GM23338 (cell line): ENCODE measurements at regions not wholly inside any gene's neighbourhood (a gene's known extent, or its start where the extent isn't known, plus 50 kb on each side); places are given as distances from the start of the nearest gene placed in this dataset.

Source experiments
- CREB1 ChIP-seq: fragments of 250-450 bp; sonication (Bioruptor Pico); IDR thresholded peaks from 2 replicates; pipeline ENCODE4 v1.5.0; 2020; ENCODE audit warnings: low read depth, mild to moderate bottlenecking, moderate library complexity
- CTCF ChIP-seq, 2 experiments: fragments of 200-600 bp in 1 of 2; sonication (generic) in 1 of 2; conservative IDR thresholded peaks; 2 replicates each; pipeline versions ENCODE4 v1.5.1 to v1.6.1; 2016 to 2017; ENCODE audit warnings: antibody characterized with exemption in 2 of 2, low read depth in 2 of 2, mild to moderate bottlenecking in 2 of 2, moderate library complexity in 1 of 2
- ETS1 ChIP-seq: IDR thresholded peaks from 2 replicates; pipeline ENCODE4 v1.6.1; 2016; ENCODE audit warnings: antibody characterized with exemption
- EZH2 ChIP-seq: fragments of 200-600 bp; sonication (generic); IDR thresholded peaks from one replicate; pipeline ENCODE4 v1.8.0; 2017; ENCODE audit warnings: antibody characterized with exemption, mild to moderate bottlenecking, low read depth; ENCODE audit not compliant: unreplicated experiment
- EZH2phosphoT487 ChIP-seq: fragments of 200-600 bp; sonication (generic); IDR thresholded peaks from one replicate; pipeline ENCODE4 v1.8.1; 2018; ENCODE audit warnings: antibody characterized with exemption; ENCODE audit not compliant: unreplicated experiment
- JUNB ChIP-seq: IDR thresholded peaks from one replicate; pipeline ENCODE4 v1.6.1; 2016; ENCODE audit warnings: antibody characterized with exemption; ENCODE audit not compliant: unreplicated experiment
- NANOG ChIP-seq: IDR thresholded peaks from 2 replicates; pipeline ENCODE4 v1.6.1; 2016; ENCODE audit warnings: antibody characterized with exemption, borderline replicate concordance
- POLR2AphosphoS5 ChIP-seq: IDR thresholded peaks from 2 replicates; pipeline ENCODE4 v1.6.1; 2016; ENCODE audit warnings: antibody characterized with exemption, low read depth
- REST ChIP-seq: IDR thresholded peaks from one replicate; pipeline ENCODE4 v1.6.1; 2018; ENCODE audit warnings: antibody characterized with exemption; ENCODE audit not compliant: unreplicated experiment
- STAT1 ChIP-seq: IDR thresholded peaks from one replicate; pipeline ENCODE4 v1.6.1; 2016; ENCODE audit warnings: antibody characterized with exemption; ENCODE audit not compliant: unreplicated experiment
- ZNF114 ChIP-seq: fragments of 250-450 bp; sonication (Bioruptor Pico); IDR thresholded peaks from 2 replicates; pipeline ENCODE4 v1.5.0; 2020; ENCODE audit warnings: mild to moderate bottlenecking, moderate library complexity

GRCh38 chr9:86503314-86503713 is 149.1 kb upstream of the TUT7 start:
- TF ChIP-seq CTCF (conservative IDR thresholded peaks at IDR 0.05; ENCODE audit: low read depth in 2 of 2) (no peak), POLR2AphosphoS5 (no peak), EZH2 (no peak), REST (no peak), EZH2phosphoT487 (no peak), CREB1 (no peak), ZNF114 (no peak), JUNB (no peak), NANOG (no peak), STAT1 (no peak), ETS1 (no peak)
